SK-N-SH treated with all-trans-retinoic acid at 6 μM for 48 hours (cell line): ENCODE measurements at regions not wholly inside any gene's neighbourhood (a gene's known extent, or its start where the extent isn't known, plus 50 kb on each side); places are given as distances from the start of the nearest gene placed in this dataset.

ENCODE experiments used
- ATAC-seq: fragments of 200-7000 bp; cut with Tn5 transposase; 3 replicates; pipeline ENCODE4 v1.9.1; 2020; ENCODE audit warnings: mild to moderate bottlenecking, moderate library complexity
- ARNTL ChIP-seq: fragments of 450-650 bp; formaldehyde crosslinking; IDR thresholded peaks from 2 replicates; pipeline ENCODE4 v1.5.0; 2020; ENCODE audit warnings: low read depth, mild to moderate bottlenecking, moderate library complexity, borderline replicate concordance
- BACH2 ChIP-seq: fragments of 250-450 bp; sonication (Bioruptor Pico); IDR thresholded peaks from 2 replicates; pipeline ENCODE4 v1.9.0; 2021; ENCODE audit warnings: mild to moderate bottlenecking, borderline replicate concordance
- CSDC2 ChIP-seq: fragments of 250-450 bp; sonication (Bioruptor Pico); IDR thresholded peaks from 2 replicates; pipeline ENCODE4 v1.5.0; 2020; ENCODE audit warnings: mild to moderate bottlenecking, moderate library complexity
- GLIS3 ChIP-seq: fragments of 250-450 bp; sonication (Bioruptor Pico); IDR thresholded peaks from 2 replicates; pipeline ENCODE4 v1.5.0; 2020; ENCODE audit warnings: mild to moderate bottlenecking, moderate library complexity
- ISL1 ChIP-seq: fragments of 250-450 bp; sonication (Bioruptor Pico); IDR thresholded peaks from 2 replicates; pipeline ENCODE4 v2.1.2; 2022; ENCODE audit warnings: mild to moderate bottlenecking, moderate library complexity
- OSR1 ChIP-seq: fragments of 250-450 bp; sonication (Bioruptor Pico); IDR thresholded peaks from 2 replicates; pipeline ENCODE4 v1.8.0; 2022; ENCODE audit warnings: moderate library complexity, mild to moderate bottlenecking, inconsistent platforms
- PPARA ChIP-seq: fragments of 250-450 bp; sonication (Bioruptor Pico); IDR thresholded peaks from 2 replicates; pipeline ENCODE4 v1.5.0; 2020; ENCODE audit warnings: mild to moderate bottlenecking, borderline replicate concordance
- RARB ChIP-seq: fragments of 250-450 bp; sonication (Bioruptor Pico); IDR thresholded peaks from 2 replicates; pipeline ENCODE4 v1.8.0; 2021; ENCODE audit warnings: mild to moderate bottlenecking, moderate library complexity
- SNAI2 ChIP-seq: fragments of 250-450 bp; sonication (Bioruptor Pico); IDR thresholded peaks from 2 replicates; pipeline ENCODE4 v1.5.0; 2020; ENCODE audit warnings: mild to moderate bottlenecking, moderate library complexity
- TCF4 ChIP-seq: fragments of 250-450 bp; sonication (Bioruptor Pico); IDR thresholded peaks from 2 replicates; pipeline ENCODE4 v1.8.0; 2021; ENCODE audit warnings: mild to moderate bottlenecking, moderate library complexity, borderline replicate concordance
- TOX ChIP-seq: fragments of 250-450 bp; sonication (Bioruptor Pico); IDR thresholded peaks from 2 replicates; pipeline ENCODE4 v1.8.0; 2021; ENCODE audit warnings: mild to moderate bottlenecking, moderate library complexity, borderline replicate concordance
- ZFP3 ChIP-seq: fragments of 250-450 bp; sonication (Bioruptor Pico); IDR thresholded peaks from 2 replicates; pipeline ENCODE4 v1.5.0; 2020; ENCODE audit warnings: mild to moderate bottlenecking, moderate library complexity
- ZFP30 ChIP-seq: fragments of 450-650 bp; formaldehyde crosslinking; IDR thresholded peaks from 2 replicates; pipeline ENCODE4 v1.5.0; 2022; ENCODE audit warnings: mild to moderate bottlenecking, moderate library complexity
- ZNF565 ChIP-seq: fragments of 450-650 bp; formaldehyde crosslinking; conservative IDR thresholded peaks from 2 replicates; pipeline ENCODE4 v1.5.0; 2020; ENCODE audit warnings: low read depth, mild to moderate bottlenecking, moderate library complexity
- ZNF70 ChIP-seq: fragments of 450-650 bp; formaldehyde crosslinking; IDR thresholded peaks from 2 replicates; pipeline ENCODE4 v1.5.0; 2020; ENCODE audit warnings: mild to moderate bottlenecking, moderate library complexity
- TF ChIP-seq, protein P1 (sequence below): fragments of 250-450 bp; sonication (Bioruptor Pico); IDR thresholded peaks from 2 replicates; pipeline ENCODE4 v1.5.1; 2021; ENCODE audit warnings: mild to moderate bottlenecking, moderate library complexity
- TF ChIP-seq, protein P2 (sequence below): fragments of 250-450 bp; sonication (Bioruptor Pico); IDR thresholded peaks from 2 replicates; pipeline ENCODE4 v1.5.0; 2020; ENCODE audit warnings: mild to moderate bottlenecking, moderate library complexity
- TF ChIP-seq, protein P3 (sequence below): fragments of 250-450 bp; sonication (Bioruptor Pico); IDR thresholded peaks from 2 replicates; pipeline ENCODE4 v1.8.0; 2020; ENCODE audit warnings: mild to moderate bottlenecking, moderate library complexity, borderline replicate concordance
- TF ChIP-seq, protein P4 (sequence below): fragments of 250-450 bp; sonication (Bioruptor Pico); IDR thresholded peaks from 2 replicates; pipeline ENCODE4 v1.5.1; 2020; ENCODE audit warnings: low read depth, mild to moderate bottlenecking, moderate library complexity
- TF ChIP-seq, protein P5 (sequence below): fragments of 250-450 bp; sonication (Bioruptor Pico); IDR thresholded peaks from 2 replicates; pipeline ENCODE4 v1.8.0; 2021; ENCODE audit warnings: low read depth, mild to moderate bottlenecking, moderate library complexity, borderline replicate concordance

DNA sequence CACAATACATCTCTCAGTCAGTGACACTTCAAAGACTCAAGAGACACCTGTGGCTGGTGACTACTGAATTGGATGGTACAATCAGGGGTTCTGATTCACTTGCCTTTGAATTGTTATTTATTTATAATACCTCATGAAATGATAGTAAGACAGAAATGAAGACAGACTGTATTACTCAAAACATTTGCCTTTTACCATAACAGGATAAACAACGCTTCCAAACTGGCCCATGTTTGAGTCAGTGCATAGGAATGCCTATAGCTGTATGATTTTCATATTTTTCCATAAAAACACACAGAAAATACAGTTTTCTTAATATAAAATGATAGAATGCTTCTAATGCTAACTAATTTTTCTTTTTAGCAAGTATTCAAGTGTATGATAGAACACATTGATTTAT, 59.5 kb upstream of the FGF14 start:
- ATAC-seq, result peak; percentile 87
- TF ChIP-seq ZNF70 (CRISPR knock-in tag), result no peak
- no peak for TF ChIP-seq GLIS3
- no peak for TF ChIP-seq TCF4 (CRISPR knock-in tag)
- no peak for TF ChIP-seq CSDC2
- no peak for TF ChIP-seq PPARA (CRISPR knock-in tag)
- TF ChIP-seq ZFP30 (CRISPR knock-in tag), result no peak
- no peak for TF ChIP-seq OSR1 (CRISPR knock-in tag)
- no peak for TF ChIP-seq TOX (CRISPR knock-in tag)
- no peak for TF ChIP-seq BACH2 (CRISPR knock-in tag)
- TF ChIP-seq ARNTL (CRISPR knock-in tag), result no peak
- no peak for TF ChIP-seq RARB (CRISPR knock-in tag)
- TF ChIP-seq ZFP3 (CRISPR knock-in tag), result no peak
- TF ChIP-seq, protein P1, sequence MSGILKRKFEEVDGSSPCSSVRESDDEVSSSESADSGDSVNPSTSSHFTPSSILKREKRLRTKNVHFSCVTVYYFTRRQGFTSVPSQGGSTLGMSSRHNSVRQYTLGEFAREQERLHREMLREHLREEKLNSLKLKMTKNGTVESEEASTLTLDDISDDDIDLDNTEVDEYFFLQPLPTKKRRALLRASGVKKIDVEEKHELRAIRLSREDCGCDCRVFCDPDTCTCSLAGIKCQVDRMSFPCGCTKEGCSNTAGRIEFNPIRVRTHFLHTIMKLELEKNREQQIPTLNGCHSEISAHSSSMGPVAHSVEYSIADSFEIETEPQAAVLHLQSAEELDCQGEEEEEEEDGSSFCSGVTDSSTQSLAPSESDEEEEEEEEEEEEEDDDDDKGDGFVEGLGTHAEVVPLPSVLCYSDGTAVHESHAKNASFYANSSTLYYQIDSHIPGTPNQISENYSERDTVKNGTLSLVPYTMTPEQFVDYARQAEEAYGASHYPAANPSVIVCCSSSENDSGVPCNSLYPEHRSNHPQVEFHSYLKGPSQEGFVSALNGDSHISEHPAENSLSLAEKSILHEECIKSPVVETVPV, result no peak
- TF ChIP-seq SNAI2, result no peak
- no peak for TF ChIP-seq ZNF565 (CRISPR knock-in tag)
- TF ChIP-seq, protein P2, sequence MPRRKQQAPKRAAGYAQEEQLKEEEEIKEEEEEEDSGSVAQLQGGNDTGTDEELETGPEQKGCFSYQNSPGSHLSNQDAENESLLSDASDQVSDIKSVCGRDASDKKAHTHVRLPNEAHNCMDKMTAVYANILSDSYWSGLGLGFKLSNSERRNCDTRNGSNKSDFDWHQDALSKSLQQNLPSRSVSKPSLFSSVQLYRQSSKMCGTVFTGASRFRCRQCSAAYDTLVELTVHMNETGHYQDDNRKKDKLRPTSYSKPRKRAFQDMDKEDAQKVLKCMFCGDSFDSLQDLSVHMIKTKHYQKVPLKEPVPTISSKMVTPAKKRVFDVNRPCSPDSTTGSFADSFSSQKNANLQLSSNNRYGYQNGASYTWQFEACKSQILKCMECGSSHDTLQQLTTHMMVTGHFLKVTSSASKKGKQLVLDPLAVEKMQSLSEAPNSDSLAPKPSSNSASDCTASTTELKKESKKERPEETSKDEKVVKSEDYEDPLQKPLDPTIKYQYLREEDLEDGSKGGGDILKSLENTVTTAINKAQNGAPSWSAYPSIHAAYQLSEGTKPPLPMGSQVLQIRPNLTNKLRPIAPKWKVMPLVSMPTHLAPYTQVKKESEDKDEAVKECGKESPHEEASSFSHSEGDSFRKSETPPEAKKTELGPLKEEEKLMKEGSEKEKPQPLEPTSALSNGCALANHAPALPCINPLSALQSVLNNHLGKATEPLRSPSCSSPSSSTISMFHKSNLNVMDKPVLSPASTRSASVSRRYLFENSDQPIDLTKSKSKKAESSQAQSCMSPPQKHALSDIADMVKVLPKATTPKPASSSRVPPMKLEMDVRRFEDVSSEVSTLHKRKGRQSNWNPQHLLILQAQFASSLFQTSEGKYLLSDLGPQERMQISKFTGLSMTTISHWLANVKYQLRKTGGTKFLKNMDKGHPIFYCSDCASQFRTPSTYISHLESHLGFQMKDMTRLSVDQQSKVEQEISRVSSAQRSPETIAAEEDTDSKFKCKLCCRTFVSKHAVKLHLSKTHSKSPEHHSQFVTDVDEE (CRISPR knock-in tag), result no peak
- no peak for TF ChIP-seq ISL1

DNA sequence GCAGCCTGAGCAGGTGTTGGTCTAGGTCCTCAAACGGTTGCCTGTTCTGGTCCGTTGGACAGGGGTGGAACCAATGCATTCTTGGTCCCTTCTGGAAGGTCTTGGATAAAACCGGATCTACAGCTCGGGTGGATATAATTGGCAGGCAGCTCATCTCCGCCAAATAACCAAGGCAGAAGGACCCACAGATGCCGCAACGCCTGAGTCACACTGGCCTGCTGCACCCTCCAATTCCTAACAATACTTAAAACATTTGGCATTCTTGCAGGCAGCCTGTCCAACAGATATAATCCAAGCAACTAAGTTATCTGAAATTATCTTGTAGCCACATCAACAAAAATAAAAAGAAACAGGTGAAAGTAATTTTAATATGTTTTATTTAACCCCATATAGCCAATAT, 59.0 kb upstream of the FGF14 start:
- TF ChIP-seq, protein P3, sequence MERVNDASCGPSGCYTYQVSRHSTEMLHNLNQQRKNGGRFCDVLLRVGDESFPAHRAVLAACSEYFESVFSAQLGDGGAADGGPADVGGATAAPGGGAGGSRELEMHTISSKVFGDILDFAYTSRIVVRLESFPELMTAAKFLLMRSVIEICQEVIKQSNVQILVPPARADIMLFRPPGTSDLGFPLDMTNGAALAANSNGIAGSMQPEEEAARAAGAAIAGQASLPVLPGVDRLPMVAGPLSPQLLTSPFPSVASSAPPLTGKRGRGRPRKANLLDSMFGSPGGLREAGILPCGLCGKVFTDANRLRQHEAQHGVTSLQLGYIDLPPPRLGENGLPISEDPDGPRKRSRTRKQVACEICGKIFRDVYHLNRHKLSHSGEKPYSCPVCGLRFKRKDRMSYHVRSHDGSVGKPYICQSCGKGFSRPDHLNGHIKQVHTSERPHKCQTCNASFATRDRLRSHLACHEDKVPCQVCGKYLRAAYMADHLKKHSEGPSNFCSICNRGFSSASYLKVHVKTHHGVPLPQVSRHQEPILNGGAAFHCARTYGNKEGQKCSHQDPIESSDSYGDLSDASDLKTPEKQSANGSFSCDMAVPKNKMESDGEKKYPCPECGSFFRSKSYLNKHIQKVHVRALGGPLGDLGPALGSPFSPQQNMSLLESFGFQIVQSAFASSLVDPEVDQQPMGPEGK, result no peak
- TF ChIP-seq ISL1, result peak; percentile 54; the same call in 1 of the 2 replicates
- TF ChIP-seq ZFP30 (CRISPR knock-in tag), result no peak
- TF ChIP-seq, all 23 proteins: peak for 1
- ATAC-seq, result peak; percentile 82

DNA sequence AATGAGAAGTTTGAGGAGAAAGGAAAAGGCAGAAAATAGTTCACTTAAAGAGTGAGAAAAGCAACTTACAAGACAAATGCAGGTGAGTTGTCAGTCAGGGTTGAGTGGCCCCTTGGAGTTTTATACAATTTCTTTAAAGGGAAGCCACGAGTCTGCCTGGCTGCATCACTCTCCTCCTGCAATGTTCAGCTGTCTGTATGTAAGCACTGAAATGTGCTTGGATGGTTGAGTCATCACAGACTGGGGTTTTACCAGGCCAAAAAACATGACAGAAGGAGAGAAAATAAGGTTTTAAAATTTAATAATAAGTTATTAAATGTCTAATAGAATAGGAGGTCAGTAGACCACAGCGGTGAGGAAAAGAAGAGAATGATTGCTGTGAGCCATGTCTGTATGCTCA, 51.0 kb upstream of the FGF14 start:
- TF ChIP-seq ZNF565 (CRISPR knock-in tag) (no peak), CSDC2 (no peak), ZFP30 (CRISPR knock-in tag) (no peak), GLIS3 (no peak), TOX (CRISPR knock-in tag) (no peak), RARB (CRISPR knock-in tag) (no peak), BACH2 (CRISPR knock-in tag) (no peak), PPARA (CRISPR knock-in tag) (no peak)
- TF ChIP-seq, protein P4, sequence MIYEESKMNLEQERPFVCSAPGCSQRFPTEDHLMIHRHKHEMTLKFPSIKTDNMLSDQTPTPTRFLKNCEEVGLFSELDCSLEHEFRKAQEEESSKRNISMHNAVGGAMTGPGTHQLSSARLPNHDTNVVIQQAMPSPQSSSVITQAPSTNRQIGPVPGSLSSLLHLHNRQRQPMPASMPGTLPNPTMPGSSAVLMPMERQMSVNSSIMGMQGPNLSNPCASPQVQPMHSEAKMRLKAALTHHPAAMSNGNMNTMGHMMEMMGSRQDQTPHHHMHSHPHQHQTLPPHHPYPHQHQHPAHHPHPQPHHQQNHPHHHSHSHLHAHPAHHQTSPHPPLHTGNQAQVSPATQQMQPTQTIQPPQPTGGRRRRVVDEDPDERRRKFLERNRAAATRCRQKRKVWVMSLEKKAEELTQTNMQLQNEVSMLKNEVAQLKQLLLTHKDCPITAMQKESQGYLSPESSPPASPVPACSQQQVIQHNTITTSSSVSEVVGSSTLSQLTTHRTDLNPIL, result no peak
- TF ChIP-seq, protein P2 (CRISPR knock-in tag), result no peak
- TF ChIP-seq, protein P1, result no peak
- TF ChIP-seq, protein P5, sequence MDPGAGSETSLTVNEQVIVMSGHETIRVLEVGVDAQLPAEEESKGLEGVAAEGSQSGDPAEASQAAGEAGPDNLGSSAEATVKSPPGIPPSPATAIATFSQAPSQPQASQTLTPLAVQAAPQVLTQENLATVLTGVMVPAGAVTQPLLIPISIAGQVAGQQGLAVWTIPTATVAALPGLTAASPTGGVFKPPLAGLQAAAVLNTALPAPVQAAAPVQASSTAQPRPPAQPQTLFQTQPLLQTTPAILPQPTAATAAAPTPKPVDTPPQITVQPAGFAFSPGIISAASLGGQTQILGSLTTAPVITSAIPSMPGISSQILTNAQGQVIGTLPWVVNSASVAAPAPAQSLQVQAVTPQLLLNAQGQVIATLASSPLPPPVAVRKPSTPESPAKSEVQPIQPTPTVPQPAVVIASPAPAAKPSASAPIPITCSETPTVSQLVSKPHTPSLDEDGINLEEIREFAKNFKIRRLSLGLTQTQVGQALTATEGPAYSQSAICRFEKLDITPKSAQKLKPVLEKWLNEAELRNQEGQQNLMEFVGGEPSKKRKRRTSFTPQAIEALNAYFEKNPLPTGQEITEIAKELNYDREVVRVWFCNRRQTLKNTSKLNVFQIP (CRISPR knock-in tag), result no peak
- ATAC-seq, result peak; percentile 67
